HG03025 (cell line): ENCODE measurements at regions not wholly inside any gene's neighbourhood (a gene's known extent, or its start where the extent isn't known, plus 50 kb on each side); places are given as distances from the start of the nearest gene placed in this dataset.

Experiments used
- ATAC-seq: cut with Tn5 transposase; IDR thresholded peaks from one replicate; pipeline ENCODE4 v1.9.1; 2021; ENCODE audit warnings: mild to moderate bottlenecking, moderate library complexity; ENCODE audit not compliant: unreplicated experiment, low FRiP score

- no peak for ATAC-seq
Observed at GRCh38 chr17:51486091-51486490, 225.7 kb downstream of the UTP18 start.

DNA sequence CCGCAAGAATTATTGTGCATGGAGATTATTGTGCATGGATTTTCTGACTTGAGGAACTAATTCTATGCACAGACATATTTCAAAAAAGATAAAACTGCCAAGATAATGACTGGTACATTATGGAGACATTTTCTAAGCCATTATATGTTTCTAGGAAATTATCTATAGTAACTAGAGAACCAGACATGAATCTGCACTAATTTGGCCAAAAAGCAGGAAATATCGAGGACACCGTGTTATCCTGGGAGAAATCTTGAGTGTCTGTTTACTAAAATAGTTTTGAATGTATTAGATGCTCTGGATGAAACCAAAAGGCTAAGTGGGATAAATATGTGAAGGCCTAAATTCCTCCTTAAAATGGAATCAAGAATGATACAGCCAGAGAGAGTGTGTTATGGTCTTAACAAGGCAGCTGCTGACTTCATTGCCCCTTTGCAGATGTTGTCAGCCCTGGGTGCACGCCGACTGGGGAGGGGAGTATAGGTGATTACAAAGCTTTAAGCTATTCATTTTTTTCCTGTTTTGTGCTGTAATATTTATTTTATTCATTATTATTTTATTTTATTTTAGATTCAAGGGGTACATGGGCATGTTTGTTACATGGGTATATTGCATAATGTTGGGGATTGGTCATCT, 226.7 kb downstream of the UTP18 start:
- ATAC-seq, result no peak

DNA sequence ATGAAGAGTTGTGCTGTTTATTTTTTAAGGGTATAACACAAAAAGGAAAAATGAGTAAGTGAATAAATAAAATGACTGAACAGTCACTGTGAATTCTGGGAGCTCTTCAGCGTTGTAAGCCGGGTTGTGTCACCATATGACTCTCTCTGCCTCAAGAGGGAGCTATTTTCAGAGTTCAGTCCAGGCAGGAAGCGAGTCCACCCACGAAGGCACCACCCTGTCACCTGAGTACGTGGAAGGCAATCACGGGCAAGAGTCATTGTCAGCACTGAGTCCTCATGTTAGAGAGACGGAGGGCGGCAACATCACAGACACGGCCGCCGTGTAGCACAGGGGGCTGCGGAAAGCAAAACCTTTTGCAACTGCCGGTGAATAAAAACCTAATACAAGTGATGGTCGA, 227.6 kb downstream of the UTP18 start:
- ATAC-seq, result no peak

- no peak for ATAC-seq
Observed at GRCh38 chr17:51491416-51491815, 231.1 kb downstream of the UTP18 start.

DNA sequence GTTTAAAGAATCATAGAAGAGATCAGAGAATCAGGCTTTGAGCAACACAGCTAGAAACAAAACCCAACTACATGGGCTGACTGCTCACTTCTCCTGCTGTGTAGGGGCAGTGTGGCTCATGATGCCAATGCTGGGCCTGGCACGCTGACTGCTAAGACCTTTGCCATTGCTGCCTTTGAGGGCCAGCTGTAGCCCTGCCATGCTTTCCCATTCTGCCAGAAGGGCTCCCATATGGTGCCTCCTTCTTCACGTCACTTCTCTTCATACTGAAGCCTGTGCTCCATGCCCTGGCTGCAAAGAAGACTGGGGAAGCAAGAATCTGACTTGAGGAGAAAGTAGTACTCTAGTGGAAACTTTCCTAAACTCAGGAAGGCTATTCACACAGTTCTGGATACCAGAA, 232.9 kb downstream of the UTP18 start:
- ATAC-seq, result no peak

GRCh38 chr17:51496378-51496777, 236.0 kb downstream of the UTP18 start:
- ATAC-seq, result no peak

- no peak for ATAC-seq
Observed at GRCh38 chr17:51499897-51500296, 239.6 kb downstream of the UTP18 start.

- no peak for ATAC-seq
Observed at GRCh38 chr17:51500454-51500853, 240.1 kb downstream of the UTP18 start.

GRCh38 chr17:51505450-51505849, 245.1 kb downstream of the UTP18 start:
- no peak for ATAC-seq

- ATAC-seq, result no peak
Observed at GRCh38 chr17:51507444-51507843, 247.1 kb downstream of the UTP18 start.

DNA sequence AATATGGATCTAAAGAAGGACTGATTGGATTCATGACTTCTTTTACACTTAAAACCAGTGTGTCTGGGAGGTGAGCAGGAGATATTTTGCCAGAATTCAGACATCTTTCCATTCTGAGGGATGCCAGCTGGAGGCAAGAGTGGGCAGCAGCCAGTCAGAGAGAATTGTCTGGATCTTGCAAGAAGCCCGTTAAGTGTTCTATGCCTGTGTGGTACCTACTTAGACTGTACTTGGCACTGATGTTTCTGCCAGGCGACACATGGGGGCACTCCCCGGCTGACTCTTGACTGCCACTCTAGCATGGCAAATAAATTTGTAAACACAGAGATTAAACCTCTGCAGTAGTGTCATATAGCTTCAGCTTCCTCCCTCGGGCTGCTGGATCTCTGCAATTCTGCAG, 247.7 kb downstream of the UTP18 start:
- no peak for ATAC-seq

DNA sequence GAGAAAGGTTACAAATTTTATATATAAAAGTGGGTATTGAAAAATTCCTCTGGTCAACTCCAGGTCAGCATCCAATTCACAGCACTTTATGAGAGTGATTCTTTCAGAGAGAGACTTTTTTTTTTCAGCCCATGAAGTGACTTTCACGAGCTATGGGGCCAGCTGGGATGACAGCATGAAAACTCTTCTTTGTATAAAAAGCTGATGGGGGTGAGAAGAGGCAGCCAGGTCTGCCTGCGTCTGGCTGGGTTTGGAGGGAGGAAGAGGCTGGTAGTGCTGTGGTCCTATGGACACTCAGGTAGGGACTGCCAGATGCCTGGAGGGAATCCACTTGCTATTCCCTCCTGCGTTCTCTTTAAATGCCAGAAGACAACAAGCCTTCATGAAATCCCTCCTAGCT, 250.6 kb downstream of the UTP18 start:
- no peak for ATAC-seq

DNA sequence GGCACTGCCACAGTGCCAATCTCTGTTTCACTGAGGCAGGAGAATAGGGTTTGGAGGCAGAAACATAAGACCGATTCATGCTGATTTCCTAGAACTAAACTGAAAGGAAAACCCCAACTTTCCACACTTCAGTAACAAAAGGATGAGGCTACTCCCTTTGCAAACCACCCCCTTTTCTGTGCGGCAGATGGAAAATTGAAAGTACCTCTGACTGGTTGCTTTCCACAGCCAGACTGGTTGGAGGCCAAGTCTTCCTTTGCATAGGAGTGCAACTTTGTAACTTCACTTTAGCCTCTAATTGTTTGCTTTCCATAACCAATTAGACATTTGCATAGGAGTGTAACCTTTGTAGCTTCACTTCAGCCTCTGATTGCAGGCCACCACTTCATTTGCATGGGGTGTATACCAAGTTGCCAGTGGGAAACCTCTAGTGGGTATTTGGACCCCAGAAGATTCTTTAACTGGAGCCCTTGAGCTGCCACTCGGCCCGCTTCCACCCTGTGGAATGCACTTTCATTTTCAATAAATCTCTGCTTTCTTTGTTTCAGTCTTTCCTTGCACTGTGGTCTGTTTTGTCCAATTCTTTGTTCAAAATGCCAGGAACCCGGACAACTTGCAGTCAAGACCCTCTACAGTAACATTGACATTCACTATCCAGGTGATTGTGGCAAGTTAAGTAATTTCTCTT, 252.0 kb downstream of the UTP18 start:
- no peak for ATAC-seq

GRCh38 chr17:51516924-51517323, 256.6 kb downstream of the UTP18 start:
- no peak for ATAC-seq

DNA sequence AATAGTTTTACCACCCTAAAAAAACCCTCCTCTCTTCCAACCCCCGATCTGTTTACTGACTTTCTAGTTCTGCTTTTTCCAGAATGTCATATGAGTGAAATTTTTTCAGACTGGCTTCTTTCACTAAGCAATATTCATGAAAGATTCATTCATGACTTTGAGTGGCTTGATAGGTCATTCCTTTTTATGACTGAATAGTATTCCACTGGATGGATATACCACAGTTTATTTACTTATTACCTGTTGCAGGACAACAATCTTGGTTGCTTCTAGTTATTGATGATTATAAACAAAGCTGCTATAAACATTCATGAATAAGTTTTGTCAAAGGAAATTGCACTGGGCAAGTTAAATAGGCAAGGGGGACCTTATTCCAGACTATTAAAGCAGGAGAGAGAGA, 264.2 kb downstream of the UTP18 start:
- ATAC-seq, result no peak

GRCh38 chr17:51526507-51526906, 266.2 kb downstream of the UTP18 start:
- no peak for ATAC-seq

- no peak for ATAC-seq
Observed at GRCh38 chr17:51527225-51527982, 267.1 kb downstream of the UTP18 start.

DNA sequence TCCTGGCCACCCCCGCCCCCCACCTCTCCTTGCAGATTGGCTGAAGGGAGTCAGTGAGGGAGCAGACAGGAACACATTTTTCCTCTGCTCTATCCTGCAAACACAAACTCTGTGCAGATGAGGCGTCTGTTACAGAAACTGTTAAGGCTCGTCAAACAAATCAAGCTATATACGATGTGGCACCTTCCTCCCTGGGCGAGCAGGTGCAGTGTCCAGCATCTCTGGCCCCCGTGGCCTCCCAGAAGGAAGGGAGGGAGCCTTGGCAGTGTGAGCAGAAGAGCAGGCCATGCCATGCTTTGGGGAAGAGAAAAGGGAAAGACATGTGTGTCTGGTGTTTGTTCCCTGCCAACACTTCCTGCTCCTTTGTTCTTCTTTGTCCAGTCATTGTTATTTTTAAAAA, 267.8 kb downstream of the UTP18 start:
- no peak for ATAC-seq

GRCh38 chr17:51533219-51533618, 272.9 kb downstream of the UTP18 start:
- ATAC-seq, result no peak

DNA sequence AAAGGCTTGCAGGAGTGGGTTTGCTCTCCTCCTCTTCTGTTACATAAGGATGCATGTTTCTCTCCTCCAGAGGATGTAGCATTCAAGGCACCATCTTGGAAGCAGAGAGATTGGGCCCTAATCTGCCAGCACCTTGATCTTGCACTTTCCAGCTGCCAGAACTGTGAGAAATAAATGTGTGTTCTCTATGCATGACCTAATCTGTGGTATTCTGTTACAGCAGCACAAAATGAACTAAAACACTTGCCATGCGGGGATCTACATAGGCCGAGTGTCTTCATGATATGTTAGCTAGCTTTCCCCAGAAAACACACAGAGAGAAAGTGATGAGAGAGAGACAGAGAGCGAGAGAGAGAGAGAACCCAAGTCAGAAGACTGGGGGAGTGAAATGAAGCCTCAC, 273.5 kb downstream of the UTP18 start:
- no peak for ATAC-seq

DNA sequence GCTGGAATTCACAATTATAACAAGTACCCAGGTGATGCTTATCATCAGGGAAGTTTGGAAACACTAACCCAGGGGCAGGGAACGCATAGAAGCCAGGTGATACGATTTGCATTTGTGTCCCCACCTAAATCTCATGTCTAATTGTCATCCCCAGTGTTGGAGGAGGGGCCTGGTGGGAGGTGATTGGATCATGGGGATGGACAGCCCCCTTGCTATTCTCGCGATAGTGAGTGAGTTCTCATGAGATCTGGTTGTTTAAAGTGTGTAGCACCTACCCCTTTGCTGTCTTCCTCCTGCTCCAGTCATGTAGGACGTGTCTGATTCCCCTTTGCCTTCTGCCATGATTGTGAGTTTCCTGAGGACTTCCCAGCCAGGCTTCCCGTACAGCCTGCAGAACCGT, 276.3 kb downstream of the UTP18 start:
- no peak for ATAC-seq
